Kidney epithelial cell (primary cell): ENCODE measurements at regions not wholly inside any gene's neighbourhood (a gene's known extent, or its start where the extent isn't known, plus 50 kb on each side); places are given as distances from the start of the nearest gene placed in this dataset.

Source experiments
- DNase-seq: peaks from one replicate; pipeline ENCODE4 v3.0.0-alpha.2; 2010; ENCODE audit warnings: low read depth
- H3K27me3 ChIP-seq: 2 replicates; pipeline ENCODE4 v1.6.0; 2011; ENCODE audit warnings: low read length; ENCODE audit not compliant: control insufficient read depth, insufficient read depth
- H3K36me3 ChIP-seq: 2 replicates; pipeline ENCODE4 v1.5.1; 2011; ENCODE audit warnings: low read length; ENCODE audit not compliant: control insufficient read depth, insufficient read depth
- H3K4me3 ChIP-seq: 2 replicates; pipeline ENCODE4 v1.5.1; 2011; ENCODE audit warnings: low read depth, mild to moderate bottlenecking, control low read depth, low read length
- TF ChIP-seq, protein P1 (sequence below): IDR thresholded peaks from 2 replicates; pipeline ENCODE4 v1.5.1; 2011; ENCODE audit warnings: mild to moderate bottlenecking, moderate library complexity, low read length, control low read depth, inconsistent platforms; ENCODE audit not compliant: insufficient read depth, poor library complexity, severe bottlenecking

DNA sequence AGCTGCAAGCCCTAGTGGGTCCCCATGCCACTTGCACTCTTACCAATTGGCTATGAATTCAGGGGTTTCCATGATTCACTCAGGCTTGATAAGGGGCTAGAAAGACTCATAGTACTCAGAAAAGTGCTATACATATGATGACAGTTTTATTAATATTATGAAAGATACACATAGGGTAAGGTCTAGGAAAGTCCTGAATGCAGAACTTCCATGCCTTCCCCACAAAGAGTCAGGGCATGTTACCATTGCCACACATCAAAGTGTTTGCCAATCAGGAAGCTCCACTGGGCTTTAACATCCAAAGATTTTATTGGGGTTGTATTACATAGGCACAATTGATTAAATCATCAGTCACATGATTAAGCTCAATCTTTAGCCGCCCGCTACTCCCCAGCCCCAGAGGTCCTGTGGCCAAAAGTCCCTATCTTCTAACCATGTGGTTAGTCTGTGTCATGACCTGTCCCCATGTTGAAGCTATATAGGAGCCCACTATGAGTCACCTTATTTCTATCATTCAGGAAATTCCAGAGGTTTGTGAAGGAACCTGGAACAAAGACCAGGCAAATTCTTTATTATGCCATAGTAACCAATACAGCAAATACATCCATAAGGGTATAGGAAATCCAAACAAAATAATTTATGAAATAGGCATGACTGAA lies 635.6 kb downstream of the STPG2 start:
- H3K27me3 ChIP-seq = no peaks in the 10 kb centered on the region
- TF ChIP-seq, protein P1, sequence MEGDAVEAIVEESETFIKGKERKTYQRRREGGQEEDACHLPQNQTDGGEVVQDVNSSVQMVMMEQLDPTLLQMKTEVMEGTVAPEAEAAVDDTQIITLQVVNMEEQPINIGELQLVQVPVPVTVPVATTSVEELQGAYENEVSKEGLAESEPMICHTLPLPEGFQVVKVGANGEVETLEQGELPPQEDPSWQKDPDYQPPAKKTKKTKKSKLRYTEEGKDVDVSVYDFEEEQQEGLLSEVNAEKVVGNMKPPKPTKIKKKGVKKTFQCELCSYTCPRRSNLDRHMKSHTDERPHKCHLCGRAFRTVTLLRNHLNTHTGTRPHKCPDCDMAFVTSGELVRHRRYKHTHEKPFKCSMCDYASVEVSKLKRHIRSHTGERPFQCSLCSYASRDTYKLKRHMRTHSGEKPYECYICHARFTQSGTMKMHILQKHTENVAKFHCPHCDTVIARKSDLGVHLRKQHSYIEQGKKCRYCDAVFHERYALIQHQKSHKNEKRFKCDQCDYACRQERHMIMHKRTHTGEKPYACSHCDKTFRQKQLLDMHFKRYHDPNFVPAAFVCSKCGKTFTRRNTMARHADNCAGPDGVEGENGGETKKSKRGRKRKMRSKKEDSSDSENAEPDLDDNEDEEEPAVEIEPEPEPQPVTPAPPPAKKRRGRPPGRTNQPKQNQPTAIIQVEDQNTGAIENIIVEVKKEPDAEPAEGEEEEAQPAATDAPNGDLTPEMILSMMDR = no peak
- no peak overlapping the region for H3K4me3 ChIP-seq
- no peak for DNase-seq
- no peaks in the 10 kb centered on the region for H3K36me3 ChIP-seq
